CD14-positive monocyte (primary cell): ENCODE measurements at regions not wholly inside any gene's neighbourhood (a gene's known extent, or its start where the extent isn't known, plus 50 kb on each side); places are given as distances from the start of the nearest gene placed in this dataset.

ENCODE experiments used
- DNase-seq, 3 donors: peaks; one replicate each; pipeline ENCODE4 v3.0.0-alpha.2; 2011 to 2022
- H2AFZ ChIP-seq: 2 replicates; pipeline ENCODE4 v1.6.0; 2012; ENCODE audit warnings: mild to moderate bottlenecking, low read depth, low read length, inconsistent platforms; ENCODE audit not compliant: insufficient read depth, poor library complexity, severe bottlenecking
- H3K27ac ChIP-seq, 2 donors: 1 replicate in 1 of 2; 2 replicates in 1 of 2; pipeline ENCODE4 v1.5.1; 2012 to 2013; ENCODE audit warnings: low read length in 2 of 2, control low read depth in 1 of 2, inconsistent platforms in 1 of 2, low read depth in 1 of 2, mild to moderate bottlenecking in 1 of 2
- H3K27me3 ChIP-seq, 2 donors: one replicate each; pipeline versions ENCODE4 v1.6.0 to v1.6.1; 2011 to 2013; ENCODE audit warnings: low read length in 2 of 2; ENCODE audit not compliant: control insufficient read depth in 2 of 2, insufficient read depth in 2 of 2
- H3K36me3 ChIP-seq, 2 donors: replicated peaks in 1 of 2; 1 replicate in 1 of 2; 2 replicates in 1 of 2; pipeline versions ENCODE4 v1.5.1 to v1.6.1; 2012 to 2013; ENCODE audit warnings: low read length in 2 of 2, control low read depth in 1 of 2, inconsistent platforms in 1 of 2, mild to moderate bottlenecking in 1 of 2; ENCODE audit not compliant: insufficient read depth in 2 of 2, control insufficient read depth in 1 of 2
- H3K4me1 ChIP-seq, 2 donors: 1 replicate in 1 of 2; 2 replicates in 1 of 2; pipeline versions ENCODE4 v1.5.1 to v1.6.1; 2012 to 2013; ENCODE audit warnings: low read length in 2 of 2, control low read depth in 1 of 2, inconsistent platforms in 1 of 2, mild to moderate bottlenecking in 1 of 2, moderate library complexity in 1 of 2; ENCODE audit not compliant: insufficient read depth in 2 of 2, control insufficient read depth in 1 of 2
- H3K4me2 ChIP-seq: replicated peaks from 2 replicates; pipeline ENCODE3; 2012; ENCODE audit warnings: low read length, moderate library complexity, mild to moderate bottlenecking; ENCODE audit not compliant: poor library complexity, severe bottlenecking; ENCODE audit errors: extremely low read depth
- H3K4me3 ChIP-seq, 3 experiments: fragments of 200-600 bp in 1 of 3; sonication (generic) in 1 of 3; replicated peaks in 1 of 3; 1 replicate in 2 of 3; 2 replicates in 1 of 3; pipeline ENCODE4 v1.5.1; 2011 to 2013; ENCODE audit warnings: low read length in 3 of 3, mild to moderate bottlenecking in 3 of 3, control low read depth in 2 of 3, low read depth in 2 of 3, inconsistent platforms in 1 of 3, moderate library complexity in 1 of 3
- H3K79me2 ChIP-seq: 2 replicates; pipeline ENCODE4 v1.6.0; 2012; ENCODE audit warnings: mild to moderate bottlenecking, control low read depth, inconsistent platforms, low read length, moderate library complexity; ENCODE audit not compliant: insufficient read depth
- H3K9ac ChIP-seq: 2 replicates; pipeline ENCODE4 v1.6.0; 2017; ENCODE audit warnings: low read length, mild to moderate bottlenecking; ENCODE audit not compliant: insufficient read depth, poor library complexity, severe bottlenecking
- H3K9me3 ChIP-seq, 2 donors: replicated peaks in 1 of 2; 1 replicate in 1 of 2; 2 replicates in 1 of 2; pipeline versions ENCODE4 v1.5.1 to v1.6.1; 2012 to 2013; ENCODE audit warnings: low read length in 2 of 2, control low read depth in 1 of 2; ENCODE audit not compliant: control insufficient read depth in 1 of 2, insufficient read depth in 1 of 2
- H4K20me1 ChIP-seq: 2 replicates; pipeline ENCODE4 v1.6.0; 2012; ENCODE audit warnings: mild to moderate bottlenecking, low read length, control low read depth, moderate library complexity; ENCODE audit not compliant: insufficient read depth
- H3K27ac Mint-ChIP-seq, 7 donors: one replicate each; pipeline ENCODE4 v1.8.0; 2020; ENCODE audit warnings: mild to moderate bottlenecking in 7 of 7, mixed read lengths in 7 of 7, moderate library complexity in 6 of 7, inconsistent platforms in 2 of 7
- H3K27me3 Mint-ChIP-seq, 3 donors: one replicate each; pipeline ENCODE4 v1.8.0; 2021 to 2022; ENCODE audit warnings: low read depth in 3 of 3, mild to moderate bottlenecking in 3 of 3, mixed read lengths in 3 of 3, moderate library complexity in 3 of 3, inconsistent platforms in 1 of 3
- H3K36me3 Mint-ChIP-seq, 2 donors: one replicate each; pipeline ENCODE4 v1.8.0; 2020; ENCODE audit warnings: mixed read lengths in 2 of 2, inconsistent platforms in 1 of 2, mild to moderate bottlenecking in 1 of 2
- H3K4me1 Mint-ChIP-seq: one replicate; pipeline ENCODE4 v1.8.0; 2020; ENCODE audit warnings: mild to moderate bottlenecking, mixed read lengths
- H3K4me3 Mint-ChIP-seq, 2 donors: one replicate each; pipeline ENCODE4 v1.8.0; 2020; ENCODE audit warnings: mild to moderate bottlenecking in 2 of 2, mixed read lengths in 2 of 2, moderate library complexity in 1 of 2
- H3K9me3 Mint-ChIP-seq, 7 donors: one replicate each; pipeline ENCODE4 v1.8.0; 2020 to 2022; ENCODE audit warnings: mixed read lengths in 7 of 7, mild to moderate bottlenecking in 6 of 7, moderate library complexity in 6 of 7, inconsistent platforms in 2 of 7
- CTCF ChIP-seq: fragments of 200-600 bp; IDR thresholded peaks from one replicate; pipeline ENCODE4 v1.8.0; 2022; ENCODE audit warnings: antibody characterized with exemption, mild to moderate bottlenecking
- WGBS: methylation state at CpG from one replicate; pipeline ENCODE4 v1.1.5; 2013; ENCODE audit warnings: missing lambda C conversion rate; ENCODE audit not compliant: insufficient coverage; 5-methylcytosine and 5-hydroxymethylcytosine counted together
- intact Hi-C, 2 donors: fragments of 100-400 bp; cut with micrococcal nuclease; formaldehyde crosslinking; loops; one replicate each; pipeline versions ENCODE4 v1.15.0 to v1.15.1; 2023

- Histone ChIP-seq H3K27ac (no peak overlapping the region), H4K20me1 (no peaks in the 10 kb centered on the region), H3K27me3 (no peaks in the 10 kb centered on the region), H3K4me1 (no peaks in the 10 kb centered on the region), H3K9ac (no peak overlapping the region), H3K4me3 (no peak overlapping the region), H3K9me3 (peaks cover 7 to 9% of the 10 kb centered on the region in 2 donors), H3K79me2 (no peaks in the 10 kb centered on the region), H3K36me3 (no peaks in the 10 kb centered on the region), H3K4me2 (no peak overlapping the region), H2AFZ (no peak overlapping the region)
- Mint-ChIP-seq H3K27me3 (peaks cover 2 to 13% (median 3%) of the 10 kb centered on the region in 3 donors), H3K36me3 (no peaks in the 10 kb centered on the region), H3K9me3 (peaks cover 0 to 14% (median 7%) of the 10 kb centered on the region in 7 donors), H3K27ac (no peak overlapping the region), H3K4me3 (no peak overlapping the region), H3K4me1 (no peaks in the 10 kb centered on the region)
- no peak for TF ChIP-seq CTCF
- intact Hi-C loops = no loop called here
- 100% methylated on average over 4 of the region's 4 CpGs for WGBS
- no peak for DNase-seq
Measured at GRCh38 chr1:29428280-29428615, 191.9 kb downstream of the PTPRU start.

- peaks cover 3 to 13% (median 3%) of the 10 kb centered on the region in 3 donors for H3K27me3 Mint-ChIP-seq
- DNase-seq = no peak
- H3K36me3 ChIP-seq = no peaks in the 10 kb centered on the region
- H3K4me3 Mint-ChIP-seq = no peak overlapping the region
- H3K9me3 Mint-ChIP-seq = peaks cover 0 to 14% (median 7%) of the 10 kb centered on the region in 7 donors
- intact Hi-C loops = no loop called here
- no peak overlapping the region for H3K4me3 ChIP-seq
- 60% methylated on average over 1 of the region's 3 CpGs for WGBS
- H3K9ac ChIP-seq = no peak overlapping the region
- H3K27me3 ChIP-seq = no peaks in the 10 kb centered on the region
- H4K20me1 ChIP-seq = no peaks in the 10 kb centered on the region
- no peaks in the 10 kb centered on the region for H3K36me3 Mint-ChIP-seq
- H2AFZ ChIP-seq = no peak overlapping the region
- no peak overlapping the region for H3K4me2 ChIP-seq
- TF ChIP-seq CTCF = no peak
- H3K79me2 ChIP-seq = no peaks in the 10 kb centered on the region
- no peaks in the 10 kb centered on the region for H3K4me1 ChIP-seq
- peaks cover 7 to 9% of the 10 kb centered on the region in 2 donors for H3K9me3 ChIP-seq
- no peak overlapping the region for H3K27ac Mint-ChIP-seq
- no peak overlapping the region for H3K27ac ChIP-seq
- H3K4me1 Mint-ChIP-seq = no peaks in the 10 kb centered on the region
Measured at GRCh38 chr1:29427614-29428279, 191.4 kb downstream of the PTPRU start.
